Mucosa of descending colon (tissue), 3 donors: ENCODE measurements at regions not wholly inside any gene's neighbourhood (a gene's known extent, or its start where the extent isn't known, plus 50 kb on each side); places are given as distances from the start of the nearest gene placed in this dataset.
A peak's percentile ranks its signal among the peaks of the same experiment; 100 is the strongest.

Source experiments
- ATAC-seq: fragments of 200-7000 bp; cut with Tn5 transposase; one replicate; pipeline ENCODE4 v1.9.1; 2020; ENCODE audit warnings: mild to moderate bottlenecking, moderate library complexity
- DNase-seq, 3 donors: peaks; one replicate each; pipeline ENCODE4 v3.0.0-alpha.2; 2020
- H3K36me3 ChIP-seq: fragments of 200-600 bp; one replicate; pipeline ENCODE4 v1.8.0; 2021; ENCODE audit warnings: low read depth, mild to moderate bottlenecking
- H3K4me1 ChIP-seq: fragments of 200-600 bp; one replicate; pipeline ENCODE4 v1.8.0; 2021; ENCODE audit warnings: low read depth, mild to moderate bottlenecking
- H3K4me3 ChIP-seq: fragments of 200-600 bp; one replicate; pipeline ENCODE4 v1.8.0; 2021; ENCODE audit warnings: mild to moderate bottlenecking
- H3K9me3 ChIP-seq: fragments of 200-600 bp; one replicate; pipeline ENCODE4 v1.8.0; 2021; ENCODE audit warnings: mild to moderate bottlenecking
- intact Hi-C, 2 donors: fragments of 100-400 bp; cut with DNase I in 1 of 2; cut with micrococcal nuclease in 1 of 2; formaldehyde crosslinking; loops; one replicate each; pipeline versions ENCODE4 v1.11.0 to v1.11.1; 2022; cut with DNase I, micrococcal nuclease
- TF ChIP-seq, protein P1 (sequence below): fragments of 200-600 bp; IDR thresholded peaks from one replicate; pipeline ENCODE4 v1.8.0; 2022; ENCODE audit warnings: antibody characterized with exemption, mild to moderate bottlenecking
- donor health status: DM: no; HTN: no; CAD: no; lungs with moderate emphysema.
- donor health status: DM: no; HTN: no; CAD: no.
- donor health status: DM: no; HTN: yes; CAD: no.

DNA sequence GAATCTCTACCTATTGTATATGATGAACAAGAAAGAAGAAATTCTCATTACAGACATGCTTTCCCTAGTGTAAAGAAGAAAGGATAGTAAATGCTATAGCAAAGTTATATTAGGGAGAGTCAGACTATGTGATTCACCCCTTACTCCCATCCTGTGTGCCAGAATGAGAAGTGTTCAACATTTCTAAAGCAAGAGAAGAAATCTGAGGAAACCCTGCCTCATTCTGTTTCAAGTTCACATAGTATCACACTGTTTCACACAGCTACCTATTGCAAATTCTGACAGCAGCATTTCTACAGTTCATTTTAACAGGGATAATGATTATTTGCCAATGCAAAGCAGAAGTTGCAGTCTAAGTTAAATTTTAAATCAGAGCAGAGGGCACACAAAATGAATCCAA lies 267.2 kb upstream of the TCF21 start:
- Histone ChIP-seq H3K36me3 (no peaks in the 10 kb centered on the region), H3K9me3 (no peaks in the 10 kb centered on the region), H3K4me1 (no peaks in the 10 kb centered on the region), H3K4me3 (no peak overlapping the region)
- no peak for DNase-seq
- ATAC-seq = no peak
- TF ChIP-seq, protein P1, sequence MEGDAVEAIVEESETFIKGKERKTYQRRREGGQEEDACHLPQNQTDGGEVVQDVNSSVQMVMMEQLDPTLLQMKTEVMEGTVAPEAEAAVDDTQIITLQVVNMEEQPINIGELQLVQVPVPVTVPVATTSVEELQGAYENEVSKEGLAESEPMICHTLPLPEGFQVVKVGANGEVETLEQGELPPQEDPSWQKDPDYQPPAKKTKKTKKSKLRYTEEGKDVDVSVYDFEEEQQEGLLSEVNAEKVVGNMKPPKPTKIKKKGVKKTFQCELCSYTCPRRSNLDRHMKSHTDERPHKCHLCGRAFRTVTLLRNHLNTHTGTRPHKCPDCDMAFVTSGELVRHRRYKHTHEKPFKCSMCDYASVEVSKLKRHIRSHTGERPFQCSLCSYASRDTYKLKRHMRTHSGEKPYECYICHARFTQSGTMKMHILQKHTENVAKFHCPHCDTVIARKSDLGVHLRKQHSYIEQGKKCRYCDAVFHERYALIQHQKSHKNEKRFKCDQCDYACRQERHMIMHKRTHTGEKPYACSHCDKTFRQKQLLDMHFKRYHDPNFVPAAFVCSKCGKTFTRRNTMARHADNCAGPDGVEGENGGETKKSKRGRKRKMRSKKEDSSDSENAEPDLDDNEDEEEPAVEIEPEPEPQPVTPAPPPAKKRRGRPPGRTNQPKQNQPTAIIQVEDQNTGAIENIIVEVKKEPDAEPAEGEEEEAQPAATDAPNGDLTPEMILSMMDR = no peak
- intact Hi-C loops = no loop called here

DNA sequence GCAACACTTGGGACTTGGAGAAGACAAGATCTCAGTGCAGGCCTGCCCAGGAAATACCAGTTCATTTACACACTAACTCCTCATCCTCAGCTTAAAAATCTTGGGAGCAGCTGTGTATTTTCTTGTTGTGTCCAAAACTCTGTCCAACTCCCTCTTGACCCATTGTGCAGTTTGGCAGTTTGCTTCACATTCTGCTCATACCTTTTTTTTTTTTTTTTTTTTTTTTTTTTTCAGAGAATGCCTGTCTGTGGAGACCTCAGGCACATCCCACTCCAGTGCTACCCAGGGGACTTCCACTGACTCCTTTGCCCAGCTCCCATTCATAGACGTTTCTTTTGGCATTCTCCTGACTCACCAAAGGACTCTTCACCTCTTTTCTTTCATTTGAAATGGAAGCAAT lies 265.8 kb upstream of the TCF21 start:
- TF ChIP-seq, protein P1 = no peak
- H3K4me1 ChIP-seq = no peaks in the 10 kb centered on the region
- H3K4me3 ChIP-seq = no peak overlapping the region
- intact Hi-C loops = no loop called here
- no peaks in the 10 kb centered on the region for H3K36me3 ChIP-seq
- no peak for ATAC-seq
- DNase-seq = peak in 1 of 3 donors; percentile 13
- no peaks in the 10 kb centered on the region for H3K9me3 ChIP-seq

DNA sequence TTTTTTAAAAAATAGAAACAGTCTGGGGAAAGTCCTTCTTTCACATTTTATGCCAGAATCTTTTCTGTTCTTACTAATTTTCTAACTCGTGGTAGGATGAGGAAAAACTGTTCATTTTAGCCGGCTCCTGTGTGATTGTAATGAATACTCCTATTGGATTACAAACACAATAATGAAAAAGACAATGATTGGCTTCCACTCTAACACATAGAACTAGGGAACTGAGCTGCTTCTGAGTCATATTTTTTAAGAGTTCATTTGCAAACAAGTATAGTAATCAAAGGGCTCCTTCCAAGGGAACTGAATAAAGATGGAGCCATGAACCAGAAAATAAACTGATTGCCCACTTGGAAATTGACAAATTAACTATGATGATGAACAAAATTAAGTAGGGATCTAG lies 265.3 kb upstream of the TCF21 start:
- no peaks in the 10 kb centered on the region for H3K4me1 ChIP-seq
- ATAC-seq = no peak
- TF ChIP-seq, protein P1 = no peak
- no peaks in the 10 kb centered on the region for H3K9me3 ChIP-seq
- no peak overlapping the region for H3K4me3 ChIP-seq
- H3K36me3 ChIP-seq = no peaks in the 10 kb centered on the region
- no peak for DNase-seq
- intact Hi-C loops = no loop called here

DNA sequence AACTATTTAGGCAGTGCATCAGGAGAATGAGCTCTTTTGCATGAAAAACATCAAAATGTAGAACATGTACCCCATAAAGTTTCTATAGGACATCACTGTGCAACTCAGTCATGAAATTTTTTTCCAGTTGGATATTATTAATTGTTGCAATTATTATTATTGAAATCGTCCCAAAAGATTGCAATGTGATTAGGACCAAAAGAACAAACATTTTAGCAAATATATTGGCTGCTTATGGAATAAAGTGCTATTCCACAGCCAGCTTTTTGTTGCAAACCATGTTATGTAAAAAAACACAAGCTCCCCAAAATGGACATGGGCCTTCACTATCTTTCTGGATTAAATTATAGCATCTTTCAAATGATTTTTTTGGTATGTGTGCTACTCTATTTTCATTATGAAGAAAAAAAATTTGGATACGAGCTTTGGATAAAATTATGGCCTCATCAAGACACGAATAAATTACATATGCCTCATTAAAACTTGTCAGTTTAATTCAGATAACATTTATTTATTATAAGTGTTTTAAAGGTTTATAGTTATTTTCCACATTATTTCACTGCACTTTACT lies 262.7 kb upstream of the TCF21 start:
- DNase-seq = no peak
- intact Hi-C loops = no loop called here
- no peak for ATAC-seq
- TF ChIP-seq, protein P1 = no peak
- H3K4me3 ChIP-seq = no peak overlapping the region
- no peaks in the 10 kb centered on the region for H3K4me1 ChIP-seq
- no peaks in the 10 kb centered on the region for H3K36me3 ChIP-seq
- H3K9me3 ChIP-seq = no peaks in the 10 kb centered on the region

DNA sequence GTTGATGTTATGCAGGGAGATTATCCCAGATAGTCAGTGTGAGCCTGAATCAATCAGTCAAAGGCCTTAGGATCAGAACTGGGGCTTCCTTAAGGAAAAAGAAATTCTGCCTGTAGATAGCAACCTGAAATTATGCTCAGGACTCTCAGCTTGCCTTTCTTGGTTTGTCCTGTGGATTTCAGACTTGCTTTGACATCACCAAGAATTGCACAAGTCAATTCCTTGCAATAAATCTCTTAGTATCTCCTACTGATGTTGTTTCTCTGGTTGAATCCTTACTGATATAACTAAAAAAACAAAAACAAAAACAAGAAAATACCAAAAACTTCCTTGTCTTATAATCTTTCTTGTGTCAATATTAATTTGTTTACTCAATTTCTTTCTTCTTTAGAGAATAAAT lies 258.9 kb upstream of the TCF21 start:
- no peaks in the 10 kb centered on the region for H3K36me3 ChIP-seq
- no peak overlapping the region for H3K4me3 ChIP-seq
- H3K9me3 ChIP-seq = no peaks in the 10 kb centered on the region
- no peak for ATAC-seq
- TF ChIP-seq, protein P1 = no peak
- no peak for DNase-seq
- H3K4me1 ChIP-seq = no peaks in the 10 kb centered on the region
- intact Hi-C loops = no loop called here

DNA sequence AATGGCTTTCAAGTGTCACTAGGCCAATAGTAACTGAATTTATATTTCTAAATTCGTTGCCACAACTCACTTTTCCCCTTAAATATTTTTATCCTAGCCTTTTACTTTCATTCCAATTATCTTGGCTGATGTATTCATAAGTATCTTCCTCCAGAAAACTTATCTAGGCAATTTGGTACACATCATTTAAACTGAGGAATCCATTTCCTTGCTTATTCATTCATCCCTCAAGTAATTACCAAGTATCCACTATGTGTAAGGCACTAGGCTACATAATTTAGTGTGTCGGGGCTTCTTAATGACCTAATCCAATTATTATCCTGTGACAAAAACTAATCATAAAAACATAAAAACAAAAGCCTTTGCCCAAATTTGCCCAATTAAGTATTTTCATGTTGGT lies 258.3 kb upstream of the TCF21 start:
- TF ChIP-seq, protein P1 = no peak
- no peaks in the 10 kb centered on the region for H3K4me1 ChIP-seq
- H3K4me3 ChIP-seq = no peak overlapping the region
- H3K36me3 ChIP-seq = no peaks in the 10 kb centered on the region
- no peak for DNase-seq
- ATAC-seq = no peak
- intact Hi-C loops = no loop called here
- H3K9me3 ChIP-seq = no peaks in the 10 kb centered on the region
